Testis (tissue), 2 donors: ENCODE measurements at regions not wholly inside any gene's neighbourhood (a gene's known extent, or its start where the extent isn't known, plus 50 kb on each side); places are given as distances from the start of the nearest gene placed in this dataset.

Experiments used
- DNase-seq: peaks from one replicate; pipeline ENCODE4 v3.0.0-alpha.2; 2019
- H3K27ac ChIP-seq, 2 donors: fragments of 200-600 bp; sonication (generic); one replicate each; pipeline ENCODE4 v1.5.1; 2019
- H3K27me3 ChIP-seq: fragments of 200-600 bp; sonication (generic); one replicate; pipeline ENCODE4 v1.5.1; 2019
- H3K36me3 ChIP-seq: fragments of 200-600 bp; sonication (generic); one replicate; pipeline ENCODE4 v1.5.1; 2017; ENCODE audit warnings: low read depth; ENCODE audit errors: missing control alignments
- H3K4me1 ChIP-seq: fragments of 200-600 bp; sonication (generic); one replicate; pipeline ENCODE4 v1.5.1; 2019
- H3K4me3 ChIP-seq, 2 donors: fragments of 200-600 bp; sonication (generic); one replicate each; pipeline ENCODE4 v1.5.1; 2017 to 2019
- H3K9me3 ChIP-seq: fragments of 200-600 bp; sonication (generic); one replicate; pipeline ENCODE4 v1.5.1; 2017
- CTCF ChIP-seq, 3 experiments: fragments of 450-650 bp in 2 of 3; fragments of 200-600 bp in 1 of 3; sonication (generic) in 1 of 3; IDR thresholded peaks; one replicate each; pipeline ENCODE4 v1.5.1; 2016 to 2019; ENCODE audit warnings: antibody characterized with exemption in 3 of 3, mild to moderate bottlenecking in 2 of 3, moderate library complexity in 1 of 3
- POLR2A ChIP-seq: fragments of 450-650 bp; IDR thresholded peaks from one replicate; pipeline ENCODE4 v1.6.1; 2017; ENCODE audit warnings: antibody characterized with exemption, mild to moderate bottlenecking, moderate library complexity
- WGBS, 2 donors: methylation state at CpG; one replicate each; pipeline ENCODE4 v1.1.5; 2018; 5-methylcytosine and 5-hydroxymethylcytosine counted together
- intact Hi-C: fragments of 100-400 bp; cut with DNase I; formaldehyde crosslinking; loops from one replicate; pipeline ENCODE4 v1.15.1; 2023; ENCODE audit warnings: low total_unique reads

GRCh38 chr21:16695074-16695473 lies 817.8 kb upstream of the CXADR start:
- Histone ChIP-seq H3K9me3 (no peaks in the 10 kb centered on the region), H3K4me3 (no peak overlapping the region), H3K4me1 (no peaks in the 10 kb centered on the region), H3K36me3 (no peaks in the 10 kb centered on the region), H3K27me3 (no peaks in the 10 kb centered on the region), H3K27ac (no peak overlapping the region)
- intact Hi-C loops: no loop called here
- 86 to 100% methylated on average over 2 of the region's 2 CpGs for whole genome bisulfite sequencing, 2 donors
- TF ChIP-seq CTCF (IDR thresholded peaks at IDR 0.05): no peak
- no peak for TF ChIP-seq POLR2A
- DNase-seq: no peak

GRCh38 chr21:16707274-16707673 lies 805.6 kb upstream of the CXADR start:
- H3K9me3 ChIP-seq: no peaks in the 10 kb centered on the region
- no peak for TF ChIP-seq CTCF (IDR thresholded peaks at IDR 0.05)
- TF ChIP-seq POLR2A: no peak
- no peaks in the 10 kb centered on the region for H3K4me1 ChIP-seq
- no peak overlapping the region for H3K27ac ChIP-seq
- no peaks in the 10 kb centered on the region for H3K27me3 ChIP-seq
- 90 to 93% methylated on average over 2 of the region's 2 CpGs for WGBS, 2 donors
- intact Hi-C loops: no loop called here
- H3K36me3 ChIP-seq: no peaks in the 10 kb centered on the region
- H3K4me3 ChIP-seq: no peak overlapping the region
- DNase-seq: no peak

GRCh38 chr21:16708101-16708835 lies 804.6 kb upstream of the CXADR start:
- H3K9me3 ChIP-seq: no peaks in the 10 kb centered on the region
- no peaks in the 10 kb centered on the region for H3K27me3 ChIP-seq
- H3K4me1 ChIP-seq: no peaks in the 10 kb centered on the region
- no peak for DNase-seq
- 29 to 47% methylated on average over 2 of the region's 2 CpGs for WGBS, 2 donors
- H3K27ac ChIP-seq: no peak overlapping the region
- H3K36me3 ChIP-seq: no peaks in the 10 kb centered on the region
- TF ChIP-seq POLR2A (no peak), CTCF (IDR thresholded peaks at IDR 0.05) (no peak)
- intact Hi-C loops: no loop called here
- H3K4me3 ChIP-seq: no peak overlapping the region

- Histone ChIP-seq H3K27me3 (no peaks in the 10 kb centered on the region), H3K27ac (no peak overlapping the region), H3K4me1 (no peaks in the 10 kb centered on the region), H3K4me3 (no peak overlapping the region), H3K9me3 (no peaks in the 10 kb centered on the region), H3K36me3 (no peaks in the 10 kb centered on the region)
- 22 to 38% methylated on average over 5 of the region's 5 CpGs for WGBS, 2 donors
- intact Hi-C loops: no loop called here
- peak; percentile 61 for DNase-seq
- TF ChIP-seq POLR2A: no peak
- TF ChIP-seq CTCF (IDR thresholded peaks at IDR 0.05): no peak
Measured at GRCh38 chr21:16709866-16710550, 802.8 kb upstream of the CXADR start.
